HCT116 (cell line): ENCODE measurements at regions not wholly inside any gene's neighbourhood (a gene's known extent, or its start where the extent isn't known, plus 50 kb on each side); places are given as distances from the start of the nearest gene placed in this dataset.

Source experiments
- ATAC-seq: fragments of 200-7000 bp; cut with Tn5 transposase; 2 replicates; pipeline ENCODE4 v1.9.1; 2020; ENCODE audit warnings: mild to moderate bottlenecking, moderate library complexity
- BruUV-seq: library from RNA; stranded (reverse); fragments of 400-500 nt; replicated peaks from 2 replicates; lab custom pipeline; 2021; lab: Mats Ljungman, UMichigan
- CTCF ChIA-PET: fragments of 300-600 bp; sonication (Branson Sonifier 250); formaldehyde crosslinking; loops from one replicate; lab custom pipeline; 2021; ENCODE audit warnings: antibody characterized with exemption; lab: Charles Lee
- POLR2A ChIA-PET: fragments of 300-600, 350-600 bp; sonication (Branson Sonifier 250); formaldehyde crosslinking; loops from one replicate; lab custom pipeline; 2021; ENCODE audit warnings: antibody characterized with exemption; lab: Charles Lee
- RAD21 ChIA-PET, 2 experiments: fragments of 300-600 bp; sonication (Branson Sonifier 250); formaldehyde crosslinking; loops; one replicate each; lab custom pipeline; 2023; ENCODE audit warnings: low total read pairs in 2 of 2; ENCODE audit not compliant: uncharacterized antibody in 2 of 2, unreplicated experiment in 2 of 2, low non-redundant PET in 1 of 2; lab: Charles Lee
- DNase-seq: peaks from one replicate; pipeline ENCODE4 v3.0.0-alpha.2; 2010; ENCODE audit warnings: low read depth, low spot score
- H2AFZ ChIP-seq: fragments of 200-600 bp; shearing (Covaris generic), sonication (generic); 2 replicates; pipeline ENCODE4 v1.6.1; 2017; ENCODE audit warnings: low read depth, mixed run types, mixed read lengths, antibody characterized with exemption, low read length; ENCODE audit not compliant: poor library complexity, severe bottlenecking
- H3K27ac ChIP-seq: 2 replicates; pipeline ENCODE4 v1.5.1; 2012; ENCODE audit warnings: low read depth, low read length
- H3K27me3 ChIP-seq: fragments of 200-600 bp; sonication (generic); 2 replicates; pipeline ENCODE4 v1.6.1; 2016; ENCODE audit warnings: mixed run types, low read length, mixed read lengths; ENCODE audit not compliant: insufficient read depth
- H3K36me3 ChIP-seq, 2 experiments: fragments of 200-500 bp in 1 of 2; fragments of 200-600 bp in 1 of 2; sonication (Bioruptor generic) in 1 of 2; sonication (generic) in 1 of 2; 2 replicates each; pipeline versions ENCODE4 v1.5.1 to v1.6.1; 2014 to 2016; ENCODE audit warnings: low read length in 2 of 2, inconsistent platforms in 1 of 2, mixed read lengths in 1 of 2, mixed run types in 1 of 2; ENCODE audit not compliant: insufficient read depth in 2 of 2, control insufficient read depth in 1 of 2
- H3K4me1 ChIP-seq, 2 experiments: fragments of 200-600 bp in 1 of 2; sonication (generic) in 1 of 2; 2 replicates each; pipeline versions ENCODE4 v1.5.1 to v1.6.1; 2012 to 2017; ENCODE audit warnings: low read length in 2 of 2, inconsistent platforms in 1 of 2, mild to moderate bottlenecking in 1 of 2, mixed read lengths in 1 of 2, mixed run types in 1 of 2, moderate library complexity in 1 of 2; ENCODE audit not compliant: insufficient read depth in 2 of 2, control insufficient read depth in 1 of 2
- H3K4me2 ChIP-seq: fragments of 200-600 bp; sonication (generic); 2 replicates; pipeline ENCODE4 v1.6.1; 2017; ENCODE audit warnings: mixed run types, low read length, mixed read lengths
- H3K4me3 ChIP-seq, 2 experiments: fragments of 200-600 bp in 1 of 2; sonication (generic) in 1 of 2; replicated peaks in 1 of 2; 2 replicates each; pipeline ENCODE4 v1.5.1; 2011 to 2016; ENCODE audit warnings: low read length in 2 of 2, control low read depth in 1 of 2, low read depth in 1 of 2, mild to moderate bottlenecking in 1 of 2, mixed read lengths in 1 of 2, mixed run types in 1 of 2
- H3K79me2 ChIP-seq: fragments of 200-600 bp; sonication (generic); 2 replicates; pipeline ENCODE4 v1.6.1; 2017; ENCODE audit warnings: mild to moderate bottlenecking, mixed run types, low read length, moderate library complexity, mixed read lengths; ENCODE audit not compliant: insufficient read depth
- H3K9ac ChIP-seq: fragments of 200-600 bp; sonication (generic); 2 replicates; pipeline ENCODE4 v1.6.1; 2016; ENCODE audit warnings: low read length, mixed read lengths
- H3K9me2 ChIP-seq: fragments of 200-600 bp; sonication (generic), shearing (Covaris generic); 2 replicates; pipeline ENCODE4 v1.6.1; 2017; ENCODE audit warnings: mixed run types, mild to moderate bottlenecking, moderate library complexity; ENCODE audit not compliant: insufficient read depth
- H3K9me3 ChIP-seq, 2 experiments: fragments of 200-500 bp in 1 of 2; fragments of 200-600 bp in 1 of 2; sonication (Bioruptor generic) in 1 of 2; sonication (generic) in 1 of 2; 2 replicates each; pipeline ENCODE4 v1.6.1; 2014 to 2017; ENCODE audit warnings: low read length in 2 of 2, mixed read lengths in 2 of 2, inconsistent platforms in 1 of 2, low read depth in 1 of 2, mild to moderate bottlenecking in 1 of 2, mixed run types in 1 of 2, moderate library complexity in 1 of 2; ENCODE audit not compliant: control insufficient read depth in 1 of 2, insufficient read depth in 1 of 2
- H4K20me1 ChIP-seq: fragments of 200-600 bp; sonication (generic), shearing (Covaris generic); 2 replicates; pipeline ENCODE4 v1.6.1; 2017; ENCODE audit warnings: mixed run types, mild to moderate bottlenecking, moderate library complexity; ENCODE audit not compliant: insufficient read depth
- CBX3 ChIP-seq: IDR thresholded peaks from 2 replicates; pipeline ENCODE4 v1.6.1; 2012; ENCODE audit warnings: low read depth
- EGR1 ChIP-seq: IDR thresholded peaks from 2 replicates; pipeline ENCODE4 v1.6.1; 2012; ENCODE audit warnings: low read depth
- ELF1 ChIP-seq: IDR thresholded peaks from 2 replicates; pipeline ENCODE4 v1.6.1; 2012; ENCODE audit warnings: low read depth, borderline replicate concordance
- EZH2phosphoT487 ChIP-seq: fragments of 200-600 bp; IDR thresholded peaks from 2 replicates; pipeline ENCODE4 v1.6.1; 2018; ENCODE audit warnings: antibody characterized with exemption, borderline replicate concordance
- FOSL1 ChIP-seq: IDR thresholded peaks from 2 replicates; pipeline ENCODE4 v1.6.1; 2012; ENCODE audit warnings: low read depth
- POLR2A ChIP-seq: IDR thresholded peaks from 2 replicates; pipeline ENCODE4 v1.7.0; 2011; ENCODE audit warnings: borderline replicate concordance; ENCODE audit not compliant: insufficient read depth, insufficient read length; ENCODE audit errors: extremely low read depth
- POLR2AphosphoS5 ChIP-seq: IDR thresholded peaks from 2 replicates; pipeline ENCODE4 v1.6.1; 2011; ENCODE audit warnings: mild to moderate bottlenecking, low read depth, low read length, moderate library complexity
- SIN3A ChIP-seq: IDR thresholded peaks from 2 replicates; pipeline ENCODE4 v1.6.1; 2012; ENCODE audit warnings: low read depth
- SP1 ChIP-seq: IDR thresholded peaks from 2 replicates; pipeline ENCODE4 v1.6.1; 2012; ENCODE audit warnings: low read depth
- YY1 ChIP-seq: IDR thresholded peaks from 2 replicates; pipeline ENCODE4 v1.6.1; 2011; ENCODE audit warnings: low read length, low read depth, moderate library complexity, mild to moderate bottlenecking; ENCODE audit not compliant: insufficient replicate concordance; ENCODE audit errors: extremely low read depth
- ZBTB33 ChIP-seq: IDR thresholded peaks from 2 replicates; pipeline ENCODE4 v1.6.1; 2011; ENCODE audit warnings: mild to moderate bottlenecking, low read length, moderate library complexity; ENCODE audit not compliant: insufficient replicate concordance; ENCODE audit errors: extremely low read depth
- intact Hi-C: fragments of 100-400 bp; cut with micrococcal nuclease; formaldehyde crosslinking; loops from 2 replicates; pipeline ENCODE4 v1.10.0; 2022
- TF ChIP-seq, protein P1 (sequence below): IDR thresholded peaks from 2 replicates; pipeline ENCODE4 v1.6.1; 2012; ENCODE audit warnings: low read depth

GRCh38 chr16:79673635-79674034 lies 73.1 kb upstream of the MAF start:
- no peak for DNase-seq
- POLR2A ChIA-PET: no interaction called here
- no TSS peak for BruUV-seq
- no peak for ATAC-seq
- H4K20me1 ChIP-seq: no peaks in the 10 kb centered on the region
- H3K9ac ChIP-seq: no peak overlapping the region
- H3K79me2 ChIP-seq: no peaks in the 10 kb centered on the region
- H3K4me3 ChIP-seq: no peak overlapping the region
- H2AFZ ChIP-seq: no peak overlapping the region
- TF ChIP-seq CBX3: no peak
- no peak for TF ChIP-seq POLR2AphosphoS5
- TF ChIP-seq, protein P1, sequence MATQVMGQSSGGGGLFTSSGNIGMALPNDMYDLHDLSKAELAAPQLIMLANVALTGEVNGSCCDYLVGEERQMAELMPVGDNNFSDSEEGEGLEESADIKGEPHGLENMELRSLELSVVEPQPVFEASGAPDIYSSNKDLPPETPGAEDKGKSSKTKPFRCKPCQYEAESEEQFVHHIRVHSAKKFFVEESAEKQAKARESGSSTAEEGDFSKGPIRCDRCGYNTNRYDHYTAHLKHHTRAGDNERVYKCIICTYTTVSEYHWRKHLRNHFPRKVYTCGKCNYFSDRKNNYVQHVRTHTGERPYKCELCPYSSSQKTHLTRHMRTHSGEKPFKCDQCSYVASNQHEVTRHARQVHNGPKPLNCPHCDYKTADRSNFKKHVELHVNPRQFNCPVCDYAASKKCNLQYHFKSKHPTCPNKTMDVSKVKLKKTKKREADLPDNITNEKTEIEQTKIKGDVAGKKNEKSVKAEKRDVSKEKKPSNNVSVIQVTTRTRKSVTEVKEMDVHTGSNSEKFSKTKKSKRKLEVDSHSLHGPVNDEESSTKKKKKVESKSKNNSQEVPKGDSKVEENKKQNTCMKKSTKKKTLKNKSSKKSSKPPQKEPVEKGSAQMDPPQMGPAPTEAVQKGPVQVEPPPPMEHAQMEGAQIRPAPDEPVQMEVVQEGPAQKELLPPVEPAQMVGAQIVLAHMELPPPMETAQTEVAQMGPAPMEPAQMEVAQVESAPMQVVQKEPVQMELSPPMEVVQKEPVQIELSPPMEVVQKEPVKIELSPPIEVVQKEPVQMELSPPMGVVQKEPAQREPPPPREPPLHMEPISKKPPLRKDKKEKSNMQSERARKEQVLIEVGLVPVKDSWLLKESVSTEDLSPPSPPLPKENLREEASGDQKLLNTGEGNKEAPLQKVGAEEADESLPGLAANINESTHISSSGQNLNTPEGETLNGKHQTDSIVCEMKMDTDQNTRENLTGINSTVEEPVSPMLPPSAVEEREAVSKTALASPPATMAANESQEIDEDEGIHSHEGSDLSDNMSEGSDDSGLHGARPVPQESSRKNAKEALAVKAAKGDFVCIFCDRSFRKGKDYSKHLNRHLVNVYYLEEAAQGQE: no peak
- TF ChIP-seq FOSL1: no peak
- TF ChIP-seq EZH2phosphoT487: no peak
- no peak for TF ChIP-seq SP1
- TF ChIP-seq ELF1: no peak
- TF ChIP-seq ZBTB33: no peak
- no peak for TF ChIP-seq SIN3A
- no peak for TF ChIP-seq EGR1
- no peak for TF ChIP-seq POLR2A
- TF ChIP-seq YY1: no peak
- H3K4me1 ChIP-seq: no peaks in the 10 kb centered on the region
- no peaks in the 10 kb centered on the region for H3K9me2 ChIP-seq
- RAD21 ChIA-PET: no interaction called here
- no peak overlapping the region for H3K4me2 ChIP-seq
- no peak overlapping the region for H3K27ac ChIP-seq
- peaks cover 38 to 47% of the 10 kb centered on the region in 2 experiments; a peak in 2 of 4 replicates for H3K9me3 ChIP-seq
- H3K36me3 ChIP-seq: no peaks in the 10 kb centered on the region
- intact Hi-C loops: no loop called here
- CTCF ChIA-PET: no interaction called here
- no peaks in the 10 kb centered on the region for H3K27me3 ChIP-seq
